Activated CD4-positive, alpha-beta T cell treated with anti-CD3 and anti-CD28 coated beads, Interleukin-10, Interleukin-2, amounts not matched to agents 100 ng/mL and 50 ng/mL, durations not matched to agents 16 hours and 8 hours (primary cell): ENCODE measurements at regions not wholly inside any gene's neighbourhood (a gene's known extent, or its start where the extent isn't known, plus 50 kb on each side); places are given as distances from the start of the nearest gene placed in this dataset.

Experiments
- DNase-seq: peaks from one replicate; pipeline ENCODE4 v3.0.0-alpha.2; 2020

- no peak for DNase-seq
These were observed 1460.7 kb downstream of the EFNB2 start for GRCh38 chr13:105074755-105075154.

DNA sequence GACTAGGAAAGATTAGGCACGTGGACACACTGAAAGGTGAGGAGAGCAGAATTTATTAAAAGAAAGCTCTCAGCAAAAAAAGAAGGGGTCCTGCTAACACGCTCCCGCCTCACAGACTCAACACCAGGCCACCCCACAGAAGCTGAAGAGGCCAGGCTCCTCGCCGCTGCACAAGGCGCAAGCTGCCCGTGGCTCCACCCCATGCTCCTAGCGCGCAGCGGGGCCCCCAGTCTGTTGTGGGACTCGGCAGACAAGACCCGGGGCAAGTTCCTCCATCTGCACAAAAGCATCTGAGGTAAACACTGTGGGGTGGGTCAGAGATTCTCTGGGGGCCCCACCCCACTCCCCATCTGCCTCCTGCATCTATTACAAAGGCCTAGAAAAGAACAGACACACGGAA, 1462.4 kb downstream of the EFNB2 start:
- DNase-seq = no peak

GRCh38 chr13:105070452-105070851, 1465.0 kb downstream of the EFNB2 start:
- no peak for DNase-seq

DNA sequence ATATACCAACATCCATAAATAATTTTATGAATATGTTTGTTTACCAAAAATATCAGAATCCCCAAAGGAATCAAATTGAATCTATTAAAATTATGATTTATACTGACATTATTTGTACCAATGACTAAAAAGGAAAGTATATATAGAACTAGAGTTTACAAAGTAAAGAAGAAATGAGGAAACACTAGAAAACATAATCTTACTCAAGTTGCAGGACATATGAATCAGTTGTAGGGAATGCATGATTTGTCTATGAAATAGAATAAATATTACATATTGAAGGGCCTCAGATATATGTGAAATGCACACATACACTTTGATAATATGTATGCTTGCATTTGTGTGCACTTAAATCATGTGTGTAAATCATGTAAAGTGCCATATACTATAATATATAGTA, 1466.4 kb downstream of the EFNB2 start:
- DNase-seq = no peak

GRCh38 chr13:105063676-105064075, 1471.8 kb downstream of the EFNB2 start:
- no peak for DNase-seq

DNA sequence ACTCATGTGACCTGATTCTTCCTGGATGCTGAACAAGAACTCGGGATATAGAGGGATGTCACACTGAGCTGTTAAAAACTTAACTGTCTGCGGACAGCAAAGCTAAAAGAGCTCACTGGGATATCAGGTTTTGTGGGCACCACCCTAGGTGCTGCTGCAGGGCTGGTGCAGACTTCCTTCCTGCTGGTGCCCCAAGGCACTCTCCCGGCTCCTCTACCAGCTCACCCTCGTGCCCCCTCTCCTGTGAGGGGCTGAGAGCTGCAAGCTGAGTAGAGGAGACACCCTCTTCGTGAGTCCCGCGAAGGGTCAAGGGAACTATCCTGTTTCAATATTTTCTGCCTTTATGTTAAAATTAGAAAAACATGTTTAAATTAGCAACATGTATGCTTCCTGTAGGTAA, 1475.7 kb downstream of the EFNB2 start:
- no peak for DNase-seq

GRCh38 chr13:105058517-105058916, 1476.9 kb downstream of the EFNB2 start:
- DNase-seq = no peak

DNA sequence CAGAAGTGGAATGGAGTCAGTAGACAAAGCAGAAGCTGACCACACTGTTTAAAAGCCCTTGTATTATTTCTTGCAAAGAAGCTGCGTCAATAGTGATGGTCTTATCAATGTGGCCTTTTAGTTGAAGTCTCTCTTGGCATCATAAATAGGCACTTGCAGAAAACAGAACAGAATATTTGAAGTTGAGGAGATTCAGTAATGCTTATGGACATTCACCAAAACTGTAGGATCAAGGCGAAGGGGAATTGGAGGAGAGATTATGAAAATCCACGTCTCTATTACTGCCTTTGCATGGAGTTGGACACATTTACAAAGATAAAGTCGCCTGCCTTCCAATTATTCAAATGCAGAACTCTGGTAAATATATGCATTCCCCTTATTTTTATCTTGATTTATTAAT, 1482.8 kb downstream of the EFNB2 start:
- DNase-seq = no peak

GRCh38 chr13:105050686-105051085, 1484.8 kb downstream of the EFNB2 start:
- DNase-seq = no peak

GRCh38 chr13:105048677-105049076, 1486.8 kb downstream of the EFNB2 start:
- peak; percentile 18 for DNase-seq

DNA sequence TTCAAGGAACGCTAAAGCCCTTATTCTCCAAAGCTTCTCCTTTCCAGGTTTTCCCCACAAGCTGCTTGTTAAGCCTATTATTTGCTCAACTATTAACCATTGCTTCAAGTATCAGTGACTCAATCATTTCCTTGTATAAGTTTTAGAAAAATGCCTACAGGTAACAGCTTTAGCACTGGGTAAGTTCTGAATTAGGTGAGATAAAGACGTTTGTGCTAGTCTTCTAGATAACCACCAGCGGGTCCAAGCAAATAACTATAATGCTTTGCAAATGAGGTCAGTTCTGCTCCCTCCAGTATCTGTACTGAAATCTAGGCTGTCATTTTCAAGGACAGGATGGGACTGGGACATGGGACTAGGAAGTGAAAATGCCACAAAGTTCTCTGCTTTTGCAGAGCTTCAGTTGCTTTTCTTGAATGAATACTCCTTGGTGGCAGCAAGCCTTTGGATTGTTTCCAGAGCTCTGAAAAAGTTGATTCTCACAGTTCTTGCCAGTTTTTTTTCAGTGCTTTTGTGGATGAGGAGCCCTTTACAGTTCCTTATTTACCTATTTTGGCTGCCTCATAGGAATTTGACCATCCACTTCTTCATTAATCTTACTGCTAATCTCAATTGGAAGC, 1487.7 kb downstream of the EFNB2 start:
- DNase-seq = no peak

- no peak for DNase-seq
These were observed 1498.4 kb downstream of the EFNB2 start for GRCh38 chr13:105037110-105037509.

GRCh38 chr13:105035092-105035491, 1500.4 kb downstream of the EFNB2 start:
- no peak for DNase-seq

DNA sequence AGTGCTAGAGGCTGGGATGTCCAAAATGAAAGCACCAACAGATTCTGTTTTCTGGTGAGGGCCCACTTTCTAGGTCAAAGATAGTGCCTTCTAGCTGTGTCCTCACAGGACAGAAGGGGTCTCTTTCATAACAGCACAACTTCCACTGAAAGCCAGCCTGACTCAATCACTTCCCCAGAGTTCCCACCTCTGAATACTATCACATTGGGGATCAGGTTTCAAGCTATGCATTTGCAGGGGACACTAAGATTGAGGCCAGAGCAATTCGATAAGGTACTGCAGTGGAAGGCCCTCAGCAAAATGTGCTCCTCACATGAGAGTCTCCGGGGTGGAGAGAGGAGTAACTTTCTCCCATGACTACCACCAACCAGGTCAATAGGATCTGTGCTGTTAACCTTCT, 1501.5 kb downstream of the EFNB2 start:
- DNase-seq = no peak

- DNase-seq = no peak
These were observed 1504.2 kb downstream of the EFNB2 start for GRCh38 chr13:105031306-105031705.

DNA sequence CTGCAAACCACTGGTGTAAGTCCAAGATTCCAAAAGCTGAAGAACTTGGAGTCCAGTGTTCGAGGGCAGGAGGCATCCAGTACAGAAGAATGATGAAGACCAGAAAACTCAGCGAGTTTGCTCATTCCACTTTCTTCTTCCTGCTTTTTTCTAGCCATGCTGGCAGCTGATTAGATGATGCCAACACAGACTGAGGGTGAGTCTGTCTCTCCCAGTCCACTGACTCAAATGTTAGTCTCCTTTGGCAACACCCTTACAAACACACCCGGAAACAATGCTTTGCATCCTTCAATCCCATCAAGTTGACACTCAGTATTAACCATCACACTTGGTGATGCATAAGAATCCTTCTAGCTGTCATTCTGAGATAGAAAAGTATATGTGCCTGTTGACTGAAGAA, 1504.6 kb downstream of the EFNB2 start:
- no peak for DNase-seq

- DNase-seq = no peak
These were observed 1516.4 kb downstream of the EFNB2 start for GRCh38 chr13:105019073-105019472.

- no peak for DNase-seq
These were observed 1519.2 kb downstream of the EFNB2 start for GRCh38 chr13:105016266-105016665.

GRCh38 chr13:105008604-105009003, 1526.9 kb downstream of the EFNB2 start:
- no peak for DNase-seq

GRCh38 chr13:105007166-105007808, 1528.2 kb downstream of the EFNB2 start:
- DNase-seq = no peak

GRCh38 chr13:104996022-104996421, 1539.4 kb downstream of the EFNB2 start:
- DNase-seq = no peak

DNA sequence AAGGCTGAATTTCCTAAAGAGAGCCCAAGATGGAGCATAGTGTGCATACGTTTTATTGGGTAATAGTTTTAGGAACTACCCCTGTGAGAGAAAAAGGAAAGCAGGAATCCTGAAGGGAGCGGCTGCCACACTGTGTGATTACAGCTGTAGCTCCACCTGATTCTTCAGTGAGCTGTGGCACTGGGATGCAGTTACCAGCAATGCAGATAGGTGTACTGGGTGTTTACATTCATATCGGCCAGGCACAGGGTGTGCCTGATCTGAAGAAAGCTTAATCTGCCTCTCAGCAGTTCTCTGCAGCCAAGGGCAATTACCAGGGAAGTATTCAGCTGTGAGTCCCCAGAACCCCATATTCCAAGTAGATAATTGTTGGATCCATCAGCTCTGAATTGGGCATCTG, 1541.8 kb downstream of the EFNB2 start:
- DNase-seq = no peak

DNA sequence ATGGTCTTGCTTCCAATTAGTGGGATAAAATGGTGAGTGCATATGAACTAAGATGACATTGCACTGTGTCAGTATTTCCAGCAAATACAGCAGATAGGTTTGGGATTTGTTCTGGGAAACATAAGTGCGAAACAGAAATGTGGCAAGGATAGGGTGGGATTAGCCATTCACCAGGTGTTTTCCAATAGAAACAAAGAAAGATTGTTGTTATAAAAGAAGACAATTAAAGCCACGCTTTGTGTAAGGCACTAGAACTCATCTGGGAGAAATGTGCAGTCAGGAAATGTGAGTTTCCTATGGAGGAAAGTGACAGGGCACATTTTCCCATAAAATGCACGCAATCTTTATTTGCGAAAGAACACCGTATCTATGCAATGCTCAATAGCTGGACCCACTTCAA, 1547.8 kb downstream of the EFNB2 start:
- DNase-seq = no peak

DNA sequence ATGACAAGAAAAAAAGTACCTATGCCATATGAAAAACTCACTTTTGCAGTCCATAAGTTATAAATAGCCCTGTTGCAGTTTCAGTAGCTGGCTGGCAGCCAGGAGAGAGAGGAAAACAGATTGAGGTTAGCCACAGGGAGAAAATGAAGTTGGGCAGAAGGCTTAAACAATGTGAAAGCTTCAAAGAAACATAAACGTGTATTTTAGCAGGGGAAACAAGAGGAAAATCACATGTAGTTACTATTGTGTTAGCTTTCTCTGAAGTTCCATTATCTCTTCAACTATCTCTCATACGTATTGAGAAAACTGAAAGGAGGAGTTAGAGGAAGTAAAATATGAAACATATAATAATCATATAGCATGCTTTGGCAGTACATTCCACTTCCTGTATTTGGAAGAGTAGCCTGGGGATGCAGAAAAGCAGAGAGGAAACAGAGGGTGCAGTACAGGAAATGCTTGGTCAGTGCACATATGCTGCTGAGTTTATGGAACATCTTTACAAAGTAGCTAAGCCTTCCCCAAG, 1551.1 kb downstream of the EFNB2 start:
- peak; percentile 10 for DNase-seq

GRCh38 chr13:104983601-104984000, 1551.9 kb downstream of the EFNB2 start:
- DNase-seq = no peak
